ENCODE measurements at regions not wholly inside any gene's neighbourhood (a gene's known extent, or its start where the extent isn't known, plus 50 kb on each side); places are given as distances from the start of the nearest gene placed in this dataset.

GRCh38 chr15:47422881-47423665, 294.2 kb upstream of the SEMA6D start:
- no peak for DNase-seq (ENCODE audit: low read depth in 4 of 4, low spot score in 1 of 4)

GRCh38 chr15:47427463-47427862, 289.8 kb upstream of the SEMA6D start:
- DNase-seq (ENCODE audit: low read depth in 4 of 4, low spot score in 1 of 4): no peak

- no peak for DNase-seq (ENCODE audit: low read depth in 4 of 4, low spot score in 1 of 4)
Measured at GRCh38 chr15:47429376-47429775, 287.9 kb upstream of the SEMA6D start.

- no peak for DNase-seq (ENCODE audit: low read depth in 4 of 4, low spot score in 1 of 4)
Measured at GRCh38 chr15:47431501-47431900, 285.8 kb upstream of the SEMA6D start.

- no peak for DNase-seq (ENCODE audit: low read depth in 4 of 4, low spot score in 1 of 4)
Measured at GRCh38 chr15:47432826-47433225, 284.5 kb upstream of the SEMA6D start.

GRCh38 chr15:47434596-47434995, 282.7 kb upstream of the SEMA6D start:
- DNase-seq (ENCODE audit: low read depth in 4 of 4, low spot score in 1 of 4): no peak

GRCh38 chr15:47437491-47437890, 279.8 kb upstream of the SEMA6D start:
- DNase-seq (ENCODE audit: low read depth in 4 of 4, low spot score in 1 of 4): no peak

- DNase-seq (ENCODE audit: low read depth in 4 of 4, low spot score in 1 of 4): no peak
Measured at GRCh38 chr15:47439146-47440111, 277.9 kb upstream of the SEMA6D start.

GRCh38 chr15:47442371-47442770, 274.9 kb upstream of the SEMA6D start:
- no peak for DNase-seq (ENCODE audit: low read depth in 4 of 4, low spot score in 1 of 4)

- DNase-seq (ENCODE audit: low read depth in 4 of 4, low spot score in 1 of 4): no peak
Measured at GRCh38 chr15:47443839-47444238, 273.5 kb upstream of the SEMA6D start.

GRCh38 chr15:47445723-47446392, 271.4 kb upstream of the SEMA6D start:
- DNase-seq (ENCODE audit: low read depth in 4 of 4, low spot score in 1 of 4): no peak

GRCh38 chr15:47460795-47461573, 256.3 kb upstream of the SEMA6D start:
- no peak for DNase-seq (ENCODE audit: low read depth in 4 of 4, low spot score in 1 of 4)

GRCh38 chr15:47461652-47462141, 255.6 kb upstream of the SEMA6D start:
- no peak for DNase-seq (ENCODE audit: low read depth in 4 of 4, low spot score in 1 of 4)

GRCh38 chr15:47466357-47466756, 250.9 kb upstream of the SEMA6D start:
- no peak for DNase-seq (ENCODE audit: low read depth in 4 of 4, low spot score in 1 of 4)

GRCh38 chr15:47470983-47471382, 246.3 kb upstream of the SEMA6D start:
- no peak for DNase-seq (ENCODE audit: low read depth in 4 of 4, low spot score in 1 of 4)

- no peak for DNase-seq (ENCODE audit: low read depth in 4 of 4, low spot score in 1 of 4)
Measured at GRCh38 chr15:47473106-47473725, 244.1 kb upstream of the SEMA6D start.

GRCh38 chr15:47473832-47474231, 243.5 kb upstream of the SEMA6D start:
- no peak for DNase-seq (ENCODE audit: low read depth in 4 of 4, low spot score in 1 of 4)

- DNase-seq (ENCODE audit: low read depth in 4 of 4, low spot score in 1 of 4): no peak
Measured at GRCh38 chr15:47475336-47475735, 242.0 kb upstream of the SEMA6D start.

- no peak for DNase-seq (ENCODE audit: low read depth in 4 of 4, low spot score in 1 of 4)
Measured at GRCh38 chr15:47477341-47477740, 240.0 kb upstream of the SEMA6D start.

GRCh38 chr15:47484059-47484458, 233.2 kb upstream of the SEMA6D start:
- no peak for DNase-seq (ENCODE audit: low read depth in 4 of 4, low spot score in 1 of 4)
